ENCODE measurements at regions not wholly inside any gene's neighbourhood (a gene's known extent, or its start where the extent isn't known, plus 50 kb on each side); places are given as distances from the start of the nearest gene placed in this dataset.

GRCh38 chr5:86917117-86917579 is 299.4 kb downstream of the COX7C start:
- no peak for TF ChIP-seq CTCF (IDR thresholded peaks at IDR 0.05; ENCODE audit: low read depth, low read length, poor library complexity, severe bottlenecking)
- TF ChIP-seq EZH2phosphoT487 (IDR thresholded peaks at IDR 0.05; ENCODE audit: borderline replicate concordance, low read length) = no peak
